ENCODE measurements at regions not wholly inside any gene's neighbourhood (a gene's known extent, or its start where the extent isn't known, plus 50 kb on each side); places are given as distances from the start of the nearest gene placed in this dataset.
A peak's percentile ranks its signal among the peaks of the same experiment; 100 is the strongest.

DNA sequence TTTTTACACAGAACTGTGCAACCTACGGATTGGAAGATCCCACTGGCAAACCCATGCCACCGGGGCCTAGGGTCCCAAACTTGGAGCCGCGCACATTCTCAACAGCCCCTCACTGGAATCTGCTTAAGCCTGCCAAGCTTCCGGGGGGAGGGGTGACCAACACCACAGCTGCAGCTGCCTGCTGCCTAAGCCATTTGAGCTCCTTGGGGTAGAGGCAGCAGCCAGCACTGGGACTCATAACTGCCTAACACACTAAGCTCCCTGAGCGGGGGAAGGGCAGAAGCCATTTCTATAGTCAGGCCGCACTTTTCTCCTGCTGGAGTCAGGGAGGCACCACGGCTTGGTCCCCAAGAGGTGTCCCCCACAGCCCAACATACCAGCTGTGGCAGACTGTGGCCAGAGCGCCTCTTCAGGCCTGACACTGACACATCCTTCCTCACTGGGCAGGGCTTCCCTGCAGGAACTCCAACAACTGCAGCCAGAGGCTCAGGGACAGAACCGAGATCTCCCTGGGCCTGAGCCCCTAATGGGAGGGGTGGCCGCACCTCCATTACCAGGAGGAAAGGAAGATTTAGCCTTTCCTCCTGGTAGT is 270.3 kb upstream of the ECI2 start:
- no peak overlapping the region for H3K4me3 ChIP-seq (ENCODE audit: low read depth, low read length)
- DNase-seq (ENCODE audit: low read depth): peak; percentile 31
- TF ChIP-seq, protein P1, sequence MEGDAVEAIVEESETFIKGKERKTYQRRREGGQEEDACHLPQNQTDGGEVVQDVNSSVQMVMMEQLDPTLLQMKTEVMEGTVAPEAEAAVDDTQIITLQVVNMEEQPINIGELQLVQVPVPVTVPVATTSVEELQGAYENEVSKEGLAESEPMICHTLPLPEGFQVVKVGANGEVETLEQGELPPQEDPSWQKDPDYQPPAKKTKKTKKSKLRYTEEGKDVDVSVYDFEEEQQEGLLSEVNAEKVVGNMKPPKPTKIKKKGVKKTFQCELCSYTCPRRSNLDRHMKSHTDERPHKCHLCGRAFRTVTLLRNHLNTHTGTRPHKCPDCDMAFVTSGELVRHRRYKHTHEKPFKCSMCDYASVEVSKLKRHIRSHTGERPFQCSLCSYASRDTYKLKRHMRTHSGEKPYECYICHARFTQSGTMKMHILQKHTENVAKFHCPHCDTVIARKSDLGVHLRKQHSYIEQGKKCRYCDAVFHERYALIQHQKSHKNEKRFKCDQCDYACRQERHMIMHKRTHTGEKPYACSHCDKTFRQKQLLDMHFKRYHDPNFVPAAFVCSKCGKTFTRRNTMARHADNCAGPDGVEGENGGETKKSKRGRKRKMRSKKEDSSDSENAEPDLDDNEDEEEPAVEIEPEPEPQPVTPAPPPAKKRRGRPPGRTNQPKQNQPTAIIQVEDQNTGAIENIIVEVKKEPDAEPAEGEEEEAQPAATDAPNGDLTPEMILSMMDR (IDR thresholded peaks at IDR 0.05; ENCODE audit: insufficient read depth, low read depth, low read length): no peak

DNA sequence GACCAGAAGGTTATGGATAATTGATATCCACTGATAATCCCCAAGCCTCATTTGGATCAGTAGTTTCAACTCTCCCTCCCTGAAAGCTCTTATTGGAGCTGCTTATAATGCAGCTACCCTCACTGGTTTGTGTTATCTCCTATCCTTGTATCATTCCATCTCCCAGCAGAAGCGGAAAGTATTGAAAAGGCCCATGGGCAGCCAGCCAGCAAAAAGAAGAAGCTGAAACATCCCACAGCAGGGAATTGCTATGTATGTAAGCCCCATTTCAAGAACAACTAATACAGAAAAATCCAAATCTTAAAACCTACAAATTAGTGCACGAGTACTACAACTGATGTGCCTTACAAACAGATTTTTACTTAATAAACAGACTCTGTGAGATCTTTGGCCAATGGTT is 269.0 kb upstream of the ECI2 start:
- TF ChIP-seq, protein P1 (IDR thresholded peaks at IDR 0.05; ENCODE audit: insufficient read depth, low read depth, low read length): no peak
- no peak overlapping the region for H3K4me3 ChIP-seq (ENCODE audit: low read depth, low read length)
- DNase-seq (ENCODE audit: low read depth): no peak

DNA sequence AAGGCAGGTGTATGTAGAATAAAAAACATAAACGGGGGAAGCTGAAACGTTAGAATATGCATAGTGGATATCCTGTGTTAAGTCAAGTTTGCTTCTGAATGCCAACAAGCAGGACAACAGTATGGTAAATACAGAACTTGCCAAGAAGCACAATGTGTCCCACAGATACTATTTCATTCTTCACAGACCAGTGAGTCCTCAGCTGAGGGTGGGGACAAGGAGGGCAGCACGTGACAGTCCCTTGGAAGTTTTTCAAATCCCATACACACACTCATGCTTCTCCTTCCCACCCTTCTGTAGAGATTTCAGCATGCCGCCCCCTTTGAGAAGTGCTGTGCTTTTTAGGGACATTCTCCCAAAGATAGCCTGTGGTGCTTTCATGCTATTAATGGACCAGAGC is 268.5 kb upstream of the ECI2 start:
- DNase-seq (ENCODE audit: low read depth): no peak
- no peak overlapping the region for H3K4me3 ChIP-seq (ENCODE audit: low read depth, low read length)
- TF ChIP-seq, protein P1 (IDR thresholded peaks at IDR 0.05; ENCODE audit: insufficient read depth, low read depth, low read length): no peak

GRCh38 chr6:4403023-4403752 is 267.8 kb upstream of the ECI2 start:
- no peak for DNase-seq (ENCODE audit: low read depth)
- TF ChIP-seq, protein P1 (IDR thresholded peaks at IDR 0.05; ENCODE audit: insufficient read depth, low read depth, low read length): no peak
- H3K4me3 ChIP-seq (ENCODE audit: low read depth, low read length): no peak overlapping the region

- peak; percentile 76 for DNase-seq (ENCODE audit: low read depth)
- no peak overlapping the region for H3K4me3 ChIP-seq (ENCODE audit: low read depth, low read length)
- TF ChIP-seq, protein P1 (IDR thresholded peaks at IDR 0.05; ENCODE audit: insufficient read depth, low read depth, low read length): no peak
These were observed 267.2 kb upstream of the ECI2 start for GRCh38 chr6:4402477-4402976.

- DNase-seq (ENCODE audit: low read depth): no peak
- TF ChIP-seq, protein P1 (IDR thresholded peaks at IDR 0.05; ENCODE audit: insufficient read depth, low read depth, low read length): no peak
- H3K4me3 ChIP-seq (ENCODE audit: low read depth, low read length): no peak overlapping the region
These were observed 266.3 kb upstream of the ECI2 start for GRCh38 chr6:4401408-4402368.

Data from fibroblast of villous mesenchyme (primary cell).